Kidney (tissue), 13 donors: ENCODE measurements at regions not wholly inside any gene's neighbourhood (a gene's known extent, or its start where the extent isn't known, plus 50 kb on each side); places are given as distances from the start of the nearest gene placed in this dataset.
A peak's percentile ranks its signal among the peaks of the same experiment; 100 is the strongest.

Experiments used
- DNase-seq, 5 donors: peaks; one replicate each; pipeline ENCODE4 v3.0.0-alpha.2; 2013 to 2020
- FAIRE-seq: peaks from 2 replicates; lab custom pipeline; 2012; peaks lifted over from hg19 to GRCh38; lab: Jason Lieb, UNC
- H3K27ac ChIP-seq, 2 donors: one replicate each; pipeline ENCODE4 v1.7.0; 2013; ENCODE audit warnings: low read depth in 2 of 2, low read length in 2 of 2, inconsistent platforms in 1 of 2
- H3K27me3 ChIP-seq: one replicate; pipeline ENCODE4 v1.7.1; 2013; ENCODE audit warnings: low read length, inconsistent platforms; ENCODE audit not compliant: control insufficient read depth, insufficient read depth
- H3K36me3 ChIP-seq, 3 donors: one replicate each; pipeline versions ENCODE4 v1.7.0 to v1.7.1; 2013; ENCODE audit warnings: low read length in 3 of 3, control low read depth in 1 of 3, inconsistent platforms in 1 of 3; ENCODE audit not compliant: insufficient read depth in 3 of 3, control insufficient read depth in 2 of 3
- H3K4me1 ChIP-seq, 3 donors: one replicate each; pipeline versions ENCODE4 v1.7.0 to v1.7.1; 2013; ENCODE audit warnings: low read length in 3 of 3, inconsistent platforms in 1 of 3, low read depth in 1 of 3; ENCODE audit not compliant: control insufficient read depth in 2 of 3, insufficient read depth in 2 of 3
- H3K4me3 ChIP-seq, 3 donors: one replicate each; pipeline versions ENCODE4 v1.7.0 to v1.8.1; 2013; ENCODE audit warnings: low read length in 3 of 3, control low read depth in 1 of 3, inconsistent platforms in 1 of 3
- H3K9ac ChIP-seq, 3 donors: one replicate each; pipeline versions ENCODE4 v1.7.0 to v1.7.1; 2013; ENCODE audit warnings: low read length in 3 of 3, control low read depth in 1 of 3, inconsistent platforms in 1 of 3
- H3K9me3 ChIP-seq, 3 donors: one replicate each; pipeline versions ENCODE4 v1.7.0 to v1.7.1; 2013; ENCODE audit warnings: low read length in 3 of 3, control low read depth in 1 of 3, inconsistent platforms in 1 of 3; ENCODE audit not compliant: control insufficient read depth in 2 of 3, insufficient read depth in 1 of 3
- intact Hi-C: fragments of 100-400 bp; cut with DNase I; formaldehyde crosslinking; loops from one replicate; pipeline ENCODE4 v1.11.1; 2022
- TF ChIP-seq, protein P1 (sequence below): IDR thresholded peaks from 3 replicates; pipeline ENCODE4 v1.5.1; 2012; ENCODE audit warnings: mild to moderate bottlenecking, moderate library complexity, borderline replicate concordance; ENCODE audit not compliant: insufficient read depth; ENCODE audit errors: extremely low read depth
- donor health status: control.
- donor health status: control.
- donor health status: control.
- donor health status: control.
- donor health status: control.
- donor health status: DM: yes; HTN: yes; CAD: no.
- donor health status: Normal renal cell carcinoma (clear cell type).

- DNase-seq (no peak), FAIRE-seq (no peak)
- no peak overlapping the region for H3K4me3 ChIP-seq
- intact Hi-C loops = no loop called here
- H3K9ac ChIP-seq = no peak overlapping the region
- no peaks in the 10 kb centered on the region for H3K9me3 ChIP-seq
- H3K27me3 ChIP-seq = no peaks in the 10 kb centered on the region
- H3K27ac ChIP-seq = no peak overlapping the region
- no peaks in the 10 kb centered on the region for H3K36me3 ChIP-seq
- TF ChIP-seq, protein P1, sequence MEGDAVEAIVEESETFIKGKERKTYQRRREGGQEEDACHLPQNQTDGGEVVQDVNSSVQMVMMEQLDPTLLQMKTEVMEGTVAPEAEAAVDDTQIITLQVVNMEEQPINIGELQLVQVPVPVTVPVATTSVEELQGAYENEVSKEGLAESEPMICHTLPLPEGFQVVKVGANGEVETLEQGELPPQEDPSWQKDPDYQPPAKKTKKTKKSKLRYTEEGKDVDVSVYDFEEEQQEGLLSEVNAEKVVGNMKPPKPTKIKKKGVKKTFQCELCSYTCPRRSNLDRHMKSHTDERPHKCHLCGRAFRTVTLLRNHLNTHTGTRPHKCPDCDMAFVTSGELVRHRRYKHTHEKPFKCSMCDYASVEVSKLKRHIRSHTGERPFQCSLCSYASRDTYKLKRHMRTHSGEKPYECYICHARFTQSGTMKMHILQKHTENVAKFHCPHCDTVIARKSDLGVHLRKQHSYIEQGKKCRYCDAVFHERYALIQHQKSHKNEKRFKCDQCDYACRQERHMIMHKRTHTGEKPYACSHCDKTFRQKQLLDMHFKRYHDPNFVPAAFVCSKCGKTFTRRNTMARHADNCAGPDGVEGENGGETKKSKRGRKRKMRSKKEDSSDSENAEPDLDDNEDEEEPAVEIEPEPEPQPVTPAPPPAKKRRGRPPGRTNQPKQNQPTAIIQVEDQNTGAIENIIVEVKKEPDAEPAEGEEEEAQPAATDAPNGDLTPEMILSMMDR = no peak
- peaks cover 0 to 4% (median 0%) of the 10 kb centered on the region in 3 donors for H3K4me1 ChIP-seq
Measured at GRCh38 chr1:117686907-117687306, 81.1 kb downstream of the TENT5C start.

- intact Hi-C loops = no loop called here
- H3K4me3 ChIP-seq = no peak overlapping the region
- H3K9me3 ChIP-seq = no peaks in the 10 kb centered on the region
- no peaks in the 10 kb centered on the region for H3K27me3 ChIP-seq
- no peaks in the 10 kb centered on the region for H3K36me3 ChIP-seq
- no peak overlapping the region for H3K9ac ChIP-seq
- TF ChIP-seq, protein P1 = no peak
- H3K4me1 ChIP-seq = peaks cover 0 to 4% (median 0%) of the 10 kb centered on the region in 3 donors
- H3K27ac ChIP-seq = no peak overlapping the region
- DNase-seq (peak in 1 of 5 donors; percentile 22), FAIRE-seq (no peak)
Measured at GRCh38 chr1:117689997-117690625, 84.3 kb downstream of the TENT5C start.

DNA sequence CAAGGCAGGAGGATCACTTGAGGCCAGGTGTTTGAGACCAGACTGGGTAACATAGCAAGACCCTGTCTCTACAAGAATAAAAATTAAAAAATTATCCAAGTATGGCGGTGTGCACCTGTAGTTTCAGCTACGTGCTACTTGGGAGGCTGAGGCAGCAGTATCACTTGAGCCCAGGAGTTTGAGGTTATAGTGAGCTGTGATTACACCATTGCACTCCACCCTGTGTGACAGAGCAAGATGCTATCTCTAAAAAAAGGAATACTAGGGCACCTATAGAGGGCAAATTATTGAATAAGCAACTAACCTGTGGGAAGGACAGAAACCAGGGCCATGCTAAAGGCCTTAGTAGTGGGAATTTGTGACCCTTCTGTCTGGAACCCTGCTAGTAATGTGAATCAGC, 86.1 kb downstream of the TENT5C start:
- Histone ChIP-seq H3K4me3 (no peak overlapping the region), H3K36me3 (no peaks in the 10 kb centered on the region), H3K27me3 (no peaks in the 10 kb centered on the region), H3K9me3 (no peaks in the 10 kb centered on the region), H3K27ac (no peak overlapping the region), H3K9ac (no peak overlapping the region), H3K4me1 (peaks cover 0 to 3% (median 0%) of the 10 kb centered on the region in 3 donors)
- FAIRE-seq = no peak
- TF ChIP-seq, protein P1 = no peak
- intact Hi-C loops = no loop called here
- no peak for DNase-seq

- no peaks in the 10 kb centered on the region for H3K36me3 ChIP-seq
- no peak overlapping the region for H3K4me3 ChIP-seq
- no peaks in the 10 kb centered on the region for H3K27me3 ChIP-seq
- peaks cover 0 to 3% (median 0%) of the 10 kb centered on the region in 3 donors for H3K4me1 ChIP-seq
- intact Hi-C loops = no loop called here
- FAIRE-seq (no peak), DNase-seq (no peak)
- no peaks in the 10 kb centered on the region for H3K9me3 ChIP-seq
- H3K27ac ChIP-seq = no peak overlapping the region
- no peak overlapping the region for H3K9ac ChIP-seq
- TF ChIP-seq, protein P1 = no peak
Measured at GRCh38 chr1:117694543-117694942, 88.7 kb downstream of the TENT5C start.
